22Rv1 (cell line): ENCODE measurements at regions not wholly inside any gene's neighbourhood (a gene's known extent, or its start where the extent isn't known, plus 50 kb on each side); places are given as distances from the start of the nearest gene placed in this dataset.

ENCODE experiments used
- ZFX ChIP-seq: fragments of 450-650 bp; IDR thresholded peaks from 2 replicates; pipeline ENCODE4 v1.6.1; 2017; ENCODE audit warnings: antibody characterized with exemption, borderline replicate concordance
- TF ChIP-seq, protein P1 (sequence below): fragments of 450-650 bp; IDR thresholded peaks from 2 replicates; pipeline ENCODE4 v1.5.1; 2017; ENCODE audit warnings: mild to moderate bottlenecking

DNA sequence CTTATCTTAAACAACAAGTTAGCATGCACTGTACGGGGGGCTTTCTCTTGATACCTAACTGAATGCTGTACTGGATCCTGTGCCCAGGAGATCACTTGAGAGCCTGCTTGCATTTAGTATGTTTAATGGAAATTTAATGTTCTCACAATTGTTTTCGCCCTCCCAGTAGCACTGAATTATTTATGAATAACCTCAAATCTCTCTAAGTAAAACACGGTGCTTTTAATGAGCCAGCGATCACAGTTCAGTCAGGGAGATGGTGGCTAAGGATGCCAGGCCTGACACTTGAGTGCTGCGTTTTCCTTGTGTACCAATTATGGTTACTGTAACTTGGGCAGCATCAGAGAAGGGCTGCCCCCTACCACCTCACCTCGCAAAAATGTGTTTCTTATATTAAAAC lies 115.5 kb upstream of the ADARB2 start:
- TF ChIP-seq, protein P1, sequence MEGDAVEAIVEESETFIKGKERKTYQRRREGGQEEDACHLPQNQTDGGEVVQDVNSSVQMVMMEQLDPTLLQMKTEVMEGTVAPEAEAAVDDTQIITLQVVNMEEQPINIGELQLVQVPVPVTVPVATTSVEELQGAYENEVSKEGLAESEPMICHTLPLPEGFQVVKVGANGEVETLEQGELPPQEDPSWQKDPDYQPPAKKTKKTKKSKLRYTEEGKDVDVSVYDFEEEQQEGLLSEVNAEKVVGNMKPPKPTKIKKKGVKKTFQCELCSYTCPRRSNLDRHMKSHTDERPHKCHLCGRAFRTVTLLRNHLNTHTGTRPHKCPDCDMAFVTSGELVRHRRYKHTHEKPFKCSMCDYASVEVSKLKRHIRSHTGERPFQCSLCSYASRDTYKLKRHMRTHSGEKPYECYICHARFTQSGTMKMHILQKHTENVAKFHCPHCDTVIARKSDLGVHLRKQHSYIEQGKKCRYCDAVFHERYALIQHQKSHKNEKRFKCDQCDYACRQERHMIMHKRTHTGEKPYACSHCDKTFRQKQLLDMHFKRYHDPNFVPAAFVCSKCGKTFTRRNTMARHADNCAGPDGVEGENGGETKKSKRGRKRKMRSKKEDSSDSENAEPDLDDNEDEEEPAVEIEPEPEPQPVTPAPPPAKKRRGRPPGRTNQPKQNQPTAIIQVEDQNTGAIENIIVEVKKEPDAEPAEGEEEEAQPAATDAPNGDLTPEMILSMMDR, result no peak
- no peak for TF ChIP-seq ZFX
